NCI-H460 (cell line): ENCODE measurements at regions not wholly inside any gene's neighbourhood (a gene's known extent, or its start where the extent isn't known, plus 50 kb on each side); places are given as distances from the start of the nearest gene placed in this dataset.

Experiments used
- DNase-seq: peaks from one replicate; pipeline ENCODE4 v3.0.0-alpha.2; 2016; ENCODE audit warnings: low read depth; ENCODE audit errors: extremely low read depth

GRCh38 chr7:54843841-54844355, 84.9 kb upstream of the SEC61G start:
- no peak for DNase-seq

GRCh38 chr7:54846273-54846672, 87.3 kb upstream of the SEC61G start:
- DNase-seq: no peak

GRCh38 chr7:54847921-54848320, 88.9 kb upstream of the SEC61G start:
- no peak for DNase-seq

GRCh38 chr7:54856856-54857255, 97.8 kb upstream of the SEC61G start:
- DNase-seq: no peak

DNA sequence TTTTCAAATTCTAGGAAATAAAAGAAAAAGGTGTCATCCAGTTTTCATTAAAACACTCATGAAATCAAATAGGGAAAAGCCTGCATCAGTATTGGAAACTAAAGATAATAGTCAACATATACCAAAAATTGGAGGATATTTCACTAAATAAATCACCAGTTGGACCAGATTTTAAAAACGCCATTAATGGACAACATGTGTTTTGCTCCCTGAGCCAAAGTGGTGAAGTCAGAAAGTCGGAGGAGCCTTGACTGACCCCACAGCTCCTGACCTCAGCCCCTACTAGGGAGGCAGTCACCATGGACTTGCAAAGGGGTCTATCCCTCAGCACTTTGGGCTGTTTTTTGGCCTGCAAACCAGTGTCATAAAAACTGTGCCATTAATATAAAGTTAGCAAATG, 98.3 kb upstream of the SEC61G start:
- DNase-seq: no peak

DNA sequence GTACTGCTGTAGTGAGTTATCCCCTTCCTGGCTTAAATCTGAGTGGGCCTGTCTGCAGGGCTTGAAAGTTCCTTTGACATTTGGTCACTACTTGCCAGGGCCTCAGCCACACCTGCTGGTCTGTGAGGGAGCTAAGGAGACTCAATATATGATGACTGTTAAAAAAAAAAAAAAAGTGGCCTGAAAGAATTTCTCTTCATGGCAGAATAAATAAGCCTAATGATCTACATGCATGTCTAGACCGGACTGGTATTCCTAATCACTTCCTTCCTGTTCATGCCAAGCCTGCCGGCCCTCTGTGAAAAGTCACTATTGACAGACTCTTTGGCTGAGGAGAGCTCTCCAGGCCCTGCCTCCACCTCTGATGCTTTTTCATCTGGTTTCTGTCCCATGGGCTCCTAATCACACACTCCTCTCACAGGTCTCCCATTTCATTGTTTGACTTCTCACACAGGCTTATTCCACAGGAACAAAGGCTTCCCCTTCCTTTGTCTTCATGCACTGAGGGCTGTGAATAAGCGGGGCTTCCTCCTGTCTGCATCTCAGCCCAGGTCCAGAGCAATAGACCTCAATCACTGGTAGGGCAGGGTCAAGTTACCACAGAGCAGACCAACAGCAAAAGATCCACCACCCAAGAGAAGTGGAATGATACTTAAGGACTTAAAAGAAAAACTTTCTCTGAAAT, 99.1 kb upstream of the SEC61G start:
- no peak for DNase-seq

- DNase-seq: no peak
Observed at GRCh38 chr7:54859066-54859465, 100.1 kb upstream of the SEC61G start.

GRCh38 chr7:54859545-54859944, 100.5 kb upstream of the SEC61G start:
- no peak for DNase-seq

DNA sequence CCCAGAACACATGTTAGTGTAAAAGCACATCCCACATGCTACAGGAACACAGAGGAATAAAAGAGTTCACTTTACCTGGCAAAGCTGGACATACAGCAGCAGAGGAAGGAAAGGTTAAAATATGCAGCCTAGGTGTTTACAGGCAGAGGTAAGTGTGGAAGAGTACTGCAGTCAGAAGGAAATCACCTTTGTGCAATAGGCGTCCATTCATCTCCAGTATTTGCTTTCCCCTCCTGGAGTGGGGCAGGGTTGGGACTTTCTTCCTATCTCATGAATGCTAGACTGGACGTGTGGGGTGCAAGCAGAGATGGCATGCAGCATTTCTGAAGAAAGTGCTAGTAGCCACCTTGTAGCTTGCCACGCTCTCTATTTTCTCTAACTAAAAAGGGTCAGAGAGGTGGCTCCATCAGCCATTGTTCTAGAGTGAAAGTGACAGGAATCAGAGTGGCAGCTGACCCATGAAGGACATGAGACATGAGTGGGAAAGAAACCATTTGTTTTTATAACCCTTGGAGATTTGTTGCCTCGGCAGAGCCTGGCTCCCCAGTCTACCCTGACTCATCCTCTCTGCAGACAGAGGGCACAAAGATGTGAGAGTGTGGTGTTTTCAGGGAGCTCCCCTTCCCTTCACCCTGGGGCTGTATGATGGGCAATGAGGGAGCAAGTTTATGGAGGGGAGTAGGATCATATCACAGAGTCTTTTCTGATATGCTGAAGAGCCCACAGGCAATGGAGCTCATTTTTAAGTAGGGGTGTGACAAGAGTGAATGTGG, 101.2 kb upstream of the SEC61G start:
- no peak for DNase-seq

DNA sequence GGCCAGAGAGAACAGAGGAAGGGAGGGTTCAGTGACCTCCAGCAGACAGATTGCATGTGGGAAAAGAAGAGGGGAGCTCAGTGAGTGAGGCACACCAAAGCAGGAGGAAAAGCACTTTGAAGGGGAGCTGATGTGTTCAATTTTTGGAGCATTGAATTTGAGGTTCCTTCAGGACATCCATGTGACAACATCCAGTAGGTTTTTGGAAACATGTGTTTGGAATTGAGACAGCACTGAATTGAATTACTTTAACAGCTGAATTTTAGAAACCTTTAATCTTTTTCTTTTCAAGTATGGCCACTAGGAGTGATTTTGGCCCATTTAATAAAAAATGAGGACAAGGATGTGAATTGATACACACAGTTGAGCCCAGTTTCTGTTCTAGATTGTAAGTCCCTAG, 101.8 kb upstream of the SEC61G start:
- DNase-seq: no peak

DNA sequence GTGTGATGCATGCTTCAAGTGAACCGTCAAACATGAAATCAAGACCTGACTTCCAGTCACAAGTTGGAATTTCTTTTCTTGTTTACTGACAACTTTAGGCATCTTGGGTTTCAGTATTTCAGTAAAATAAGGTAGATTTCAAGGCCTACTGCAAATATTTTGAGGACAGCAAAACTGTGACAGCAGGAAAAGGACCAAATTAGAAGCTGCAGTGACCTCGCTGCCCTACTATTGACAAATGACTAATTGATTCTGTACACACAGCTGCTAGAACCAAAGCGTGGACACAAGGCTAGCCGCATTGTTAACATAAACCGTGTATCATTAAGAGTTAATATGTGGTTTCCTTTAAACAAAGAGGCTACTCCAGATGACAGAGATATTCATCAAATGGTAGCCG, 105.7 kb upstream of the SEC61G start:
- no peak for DNase-seq

- no peak for DNase-seq
Observed at GRCh38 chr7:54869523-54869922, 110.5 kb upstream of the SEC61G start.

DNA sequence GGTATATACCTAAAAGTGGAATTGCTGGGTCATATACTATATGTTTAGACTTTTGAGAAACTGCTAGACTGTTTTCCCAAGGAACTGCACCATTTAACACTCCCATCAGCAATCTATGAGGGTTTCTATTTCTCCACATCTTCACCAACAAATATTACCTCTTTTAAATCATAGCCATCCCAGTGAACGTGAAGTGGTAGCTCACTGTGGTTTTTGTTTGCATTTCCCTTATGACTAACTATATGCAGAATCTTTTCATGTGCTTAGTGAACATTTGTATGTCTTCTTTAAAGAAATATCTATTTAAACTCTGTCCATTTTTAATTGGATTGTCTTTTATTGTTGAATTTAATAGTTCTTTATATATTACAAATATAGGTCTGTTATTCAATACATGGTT, 115.8 kb upstream of the SEC61G start:
- no peak for DNase-seq

DNA sequence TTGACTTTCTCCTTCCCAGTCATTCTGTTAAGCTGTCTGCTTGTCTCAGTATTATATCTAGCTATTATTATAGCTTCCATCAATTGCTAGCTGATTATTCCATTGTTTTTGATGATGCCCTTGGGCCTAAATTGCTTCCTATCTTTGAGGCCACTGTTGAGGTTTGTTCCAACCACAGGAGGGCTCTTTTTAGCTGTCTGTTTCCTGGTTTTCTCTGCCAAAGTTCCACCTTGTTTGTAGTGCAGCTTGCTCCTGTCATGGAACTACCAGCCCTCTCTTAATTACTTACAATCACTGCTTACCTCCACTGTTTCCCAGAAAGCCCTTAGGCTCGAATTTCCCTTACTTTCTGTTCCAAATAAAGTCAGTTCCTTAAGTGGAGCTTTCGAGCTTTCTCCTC, 118.7 kb upstream of the SEC61G start:
- DNase-seq: no peak

DNA sequence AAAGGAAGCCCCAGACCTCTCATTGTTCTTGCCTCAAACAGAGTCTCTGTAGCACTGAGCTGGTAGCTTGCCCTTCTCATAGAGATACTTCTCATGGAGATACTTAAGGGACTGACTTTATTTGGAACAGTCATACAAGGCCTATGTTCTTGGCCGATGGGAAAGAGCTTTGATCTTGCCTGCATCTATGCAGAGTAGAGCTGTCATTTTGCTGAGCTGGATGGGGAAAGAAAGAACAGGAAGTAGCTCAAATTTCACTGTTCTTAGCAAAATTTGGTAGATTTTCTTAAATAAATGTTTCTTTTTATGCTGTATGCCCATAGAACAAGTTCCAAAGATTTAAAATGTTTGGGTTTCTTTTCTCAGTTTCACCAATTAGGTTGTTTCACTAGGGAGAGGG, 119.3 kb upstream of the SEC61G start:
- no peak for DNase-seq

DNA sequence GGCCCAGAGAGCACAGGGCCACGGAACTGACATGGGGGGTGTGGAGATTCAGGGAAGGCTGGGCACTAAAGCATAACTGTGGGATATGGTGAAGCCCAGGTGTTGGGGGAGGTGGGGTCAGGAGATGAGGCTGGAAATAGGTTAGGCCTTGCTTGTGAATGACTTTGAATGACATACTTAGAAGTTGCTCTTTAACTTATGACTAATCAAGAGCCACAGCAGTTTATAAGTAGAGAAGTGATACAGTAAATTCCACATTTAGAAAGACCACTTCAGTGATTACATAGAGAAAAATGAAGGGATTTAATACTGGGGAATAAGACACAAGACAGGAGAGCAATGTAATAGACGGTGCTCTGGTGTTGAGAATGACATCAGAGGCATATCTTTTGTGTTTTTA, 120.8 kb upstream of the SEC61G start:
- DNase-seq: no peak

DNA sequence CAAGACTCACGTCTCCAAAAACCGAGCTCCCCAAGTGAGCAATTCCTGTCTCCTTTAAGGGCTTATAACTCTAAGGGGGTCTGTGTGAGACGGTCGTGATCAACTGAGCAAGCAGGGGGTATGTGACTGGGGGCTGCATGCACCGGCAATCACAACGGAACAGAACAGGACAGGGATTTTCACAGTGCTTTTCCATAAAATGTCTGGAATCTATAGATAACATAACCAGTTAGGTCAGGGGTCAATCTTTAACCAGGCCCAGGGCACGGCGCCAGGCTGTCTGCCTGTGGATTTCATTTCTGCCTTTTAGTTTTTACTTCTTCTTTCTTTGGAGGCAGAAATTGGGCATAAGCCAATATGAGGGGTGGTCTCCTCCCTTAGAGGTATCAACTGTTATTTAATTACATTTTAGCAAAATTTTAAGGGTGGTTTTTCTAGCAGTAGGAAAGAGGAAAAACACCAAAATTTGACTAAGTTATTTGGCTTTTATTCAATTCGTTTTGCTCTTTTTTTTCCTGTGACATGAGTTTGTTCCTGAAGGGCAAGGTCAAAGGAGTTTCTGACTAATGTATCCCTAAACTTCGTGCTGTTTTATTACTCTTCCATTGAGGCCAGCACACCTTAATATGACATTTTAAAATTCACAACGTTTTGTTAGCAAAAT, 121.4 kb upstream of the SEC61G start:
- no peak for DNase-seq

GRCh38 chr7:54881816-54882520, 123.0 kb upstream of the SEC61G start:
- no peak for DNase-seq

- DNase-seq: no peak
Observed at GRCh38 chr7:54882694-54883093, 123.7 kb upstream of the SEC61G start.

GRCh38 chr7:54883576-54883975, 124.6 kb upstream of the SEC61G start:
- DNase-seq: no peak

DNA sequence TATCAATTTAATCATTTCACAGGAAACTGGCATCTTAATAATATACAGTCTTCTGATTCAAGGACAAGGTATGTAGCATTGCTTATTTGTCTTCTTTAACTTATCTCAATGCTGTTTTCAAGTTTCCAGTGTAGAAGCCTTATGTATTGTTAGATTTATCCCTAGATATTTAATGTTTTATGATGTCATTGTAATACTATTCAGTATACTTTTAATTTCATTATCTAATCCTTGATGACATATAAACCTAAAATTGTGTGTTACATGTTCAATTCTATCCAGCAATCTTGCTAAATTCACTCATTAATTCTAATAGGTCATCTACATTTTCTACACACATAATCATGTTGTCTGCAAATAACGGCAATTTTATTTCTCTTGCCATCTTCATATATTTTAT, 126.3 kb upstream of the SEC61G start:
- no peak for DNase-seq
